Loucy (cell line): ENCODE measurements at regions not wholly inside any gene's neighbourhood (a gene's known extent, or its start where the extent isn't known, plus 50 kb on each side); places are given as distances from the start of the nearest gene placed in this dataset.

Experiments
- CTCF ChIP-seq: fragments of 200-600 bp; sonication (generic); conservative IDR thresholded peaks from 2 replicates; pipeline ENCODE4 v1.5.1; 2014; ENCODE audit warnings: mild to moderate bottlenecking, antibody characterized with exemption, low read length
- EZH2phosphoT487 ChIP-seq: fragments of 200-600 bp; IDR thresholded peaks from 2 replicates; pipeline ENCODE4 v1.6.1; 2018; ENCODE audit warnings: antibody characterized with exemption, mild to moderate bottlenecking, moderate library complexity, borderline replicate concordance

DNA sequence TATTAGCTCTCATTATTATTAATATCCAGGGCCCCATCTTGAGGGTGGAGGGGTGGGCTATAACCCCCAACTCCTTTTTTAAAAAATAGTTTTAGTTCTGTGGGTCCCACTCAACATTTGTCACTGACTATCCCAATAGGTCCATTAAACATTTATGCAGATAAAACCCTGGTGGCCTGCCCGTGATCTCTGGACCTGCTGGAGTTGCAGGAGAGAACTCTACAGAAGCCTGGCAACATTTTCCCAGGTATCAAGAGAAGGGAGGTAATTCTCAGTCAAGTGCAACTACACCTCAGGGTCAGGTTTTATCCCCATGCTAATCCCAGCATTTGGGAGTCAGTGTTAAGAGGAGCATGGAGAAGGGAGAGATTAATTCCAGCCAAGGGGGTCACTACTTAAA lies 264.4 kb upstream of the PROK2 start:
- no peak for TF ChIP-seq CTCF
- no peak for TF ChIP-seq EZH2phosphoT487
